ENCODE measurements at regions not wholly inside any gene's neighbourhood (a gene's known extent, or its start where the extent isn't known, plus 50 kb on each side); places are given as distances from the start of the nearest gene placed in this dataset.

GRCh38 chr13:90868321-90868920, 479.1 kb upstream of the MIR17HG start:
- TF ChIP-seq CTCF (IDR thresholded peaks at IDR 0.05) (peak in 3 of 4 experiments; percentile 19 to 49 (median 43)), POLR2A (IDR thresholded peaks at IDR 0.05) (no peak), EP300 (IDR thresholded peaks at IDR 0.05) (no peak), POLR2AphosphoS5 (IDR thresholded peaks at IDR 0.05) (no peak)

Data from sigmoid colon (tissue), 4 donors.